Upper lobe of left lung (tissue), 6 donors: ENCODE measurements at regions not wholly inside any gene's neighbourhood (a gene's known extent, or its start where the extent isn't known, plus 50 kb on each side); places are given as distances from the start of the nearest gene placed in this dataset.
A peak's percentile ranks its signal among the peaks of the same experiment; 100 is the strongest.

Experiments
- ATAC-seq, 2 donors: fragments of 200-7000 bp; cut with Tn5 transposase; one replicate each; pipeline ENCODE4 v1.9.1; 2022; ENCODE audit warnings: mild to moderate bottlenecking in 2 of 2, moderate library complexity in 2 of 2; ENCODE audit not compliant: low FRiP score in 2 of 2
- DNase-seq, 2 donors: peaks; one replicate each; pipeline ENCODE4 v3.0.0-alpha.2; 2019 to 2020
- H3K27ac ChIP-seq, 4 donors: fragments of 200-600 bp; sonication (generic); one replicate each; pipeline ENCODE4 v1.5.1; 2016 to 2019
- H3K27me3 ChIP-seq, 4 donors: fragments of 200-600 bp; sonication (generic); one replicate each; pipeline ENCODE4 v1.5.1; 2017 to 2019
- H3K36me3 ChIP-seq, 4 donors: fragments of 200-600 bp; sonication (generic); one replicate each; pipeline ENCODE4 v1.5.1; 2016 to 2019
- H3K4me1 ChIP-seq, 4 donors: fragments of 200-600 bp; sonication (generic); one replicate each; pipeline ENCODE4 v1.5.1; 2018 to 2019
- H3K4me3 ChIP-seq, 4 donors: fragments of 200-600 bp; sonication (generic); one replicate each; pipeline ENCODE4 v1.5.1; 2017 to 2019; ENCODE audit warnings: mild to moderate bottlenecking in 2 of 4, moderate library complexity in 1 of 4
- H3K9me3 ChIP-seq, 4 donors: fragments of 200-600 bp; sonication (generic); one replicate each; pipeline ENCODE4 v1.5.1; 2018 to 2019
- EP300 ChIP-seq, 4 donors: sonication (generic); formaldehyde crosslinking; IDR thresholded peaks; one replicate each; pipeline ENCODE4 v1.5.1; 2017; ENCODE audit warnings: antibody characterized with exemption in 4 of 4, control low read depth in 2 of 4
- POLR2A ChIP-seq, 4 donors: fragments of 450-650 bp; IDR thresholded peaks; one replicate each; pipeline ENCODE4 v1.5.1; 2016 to 2017; ENCODE audit warnings: antibody characterized with exemption in 4 of 4, mild to moderate bottlenecking in 2 of 4
- POLR2AphosphoS5 ChIP-seq, 2 donors: sonication (generic); formaldehyde crosslinking; IDR thresholded peaks; one replicate each; pipeline ENCODE4 v1.5.1; 2017; ENCODE audit warnings: antibody characterized with exemption in 2 of 2
- WGBS, 2 donors: methylation state at CpG; one replicate each; pipeline ENCODE4 v1.1.5; 2017 to 2018; 5-methylcytosine and 5-hydroxymethylcytosine counted together
- TF ChIP-seq, protein P1 (sequence below), 6 experiments: fragments of 450-650 bp in 4 of 6; fragments of 200-600 bp in 2 of 6; sonication (generic) in 2 of 6; IDR thresholded peaks; one replicate each; pipeline ENCODE4 v1.5.1; 2016 to 2019; ENCODE audit warnings: antibody characterized with exemption in 6 of 6
- donor health status: DM: no; HTN: no; CAD: no; lungs with moderate emphysema.
- donor health status: DM: no; HTN: yes; CAD: no; lungs with severe emphysema.

GRCh38 chr10:33665501-33665900 lies 331.0 kb upstream of the NRP1 start:
- Histone ChIP-seq H3K36me3 (no peaks in the 10 kb centered on the region), H3K4me1 (peaks cover 7 to 14% (median 12%) of the 10 kb centered on the region in 4 donors), H3K9me3 (peaks cover 0 to 5% (median 2%) of the 10 kb centered on the region in 4 donors), H3K27ac (no peak overlapping the region), H3K27me3 (no peaks in the 10 kb centered on the region), H3K4me3 (no peak overlapping the region)
- TF ChIP-seq, protein P1, sequence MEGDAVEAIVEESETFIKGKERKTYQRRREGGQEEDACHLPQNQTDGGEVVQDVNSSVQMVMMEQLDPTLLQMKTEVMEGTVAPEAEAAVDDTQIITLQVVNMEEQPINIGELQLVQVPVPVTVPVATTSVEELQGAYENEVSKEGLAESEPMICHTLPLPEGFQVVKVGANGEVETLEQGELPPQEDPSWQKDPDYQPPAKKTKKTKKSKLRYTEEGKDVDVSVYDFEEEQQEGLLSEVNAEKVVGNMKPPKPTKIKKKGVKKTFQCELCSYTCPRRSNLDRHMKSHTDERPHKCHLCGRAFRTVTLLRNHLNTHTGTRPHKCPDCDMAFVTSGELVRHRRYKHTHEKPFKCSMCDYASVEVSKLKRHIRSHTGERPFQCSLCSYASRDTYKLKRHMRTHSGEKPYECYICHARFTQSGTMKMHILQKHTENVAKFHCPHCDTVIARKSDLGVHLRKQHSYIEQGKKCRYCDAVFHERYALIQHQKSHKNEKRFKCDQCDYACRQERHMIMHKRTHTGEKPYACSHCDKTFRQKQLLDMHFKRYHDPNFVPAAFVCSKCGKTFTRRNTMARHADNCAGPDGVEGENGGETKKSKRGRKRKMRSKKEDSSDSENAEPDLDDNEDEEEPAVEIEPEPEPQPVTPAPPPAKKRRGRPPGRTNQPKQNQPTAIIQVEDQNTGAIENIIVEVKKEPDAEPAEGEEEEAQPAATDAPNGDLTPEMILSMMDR (IDR thresholded peaks at IDR 0.05) = no peak
- TF ChIP-seq POLR2AphosphoS5 (IDR thresholded peaks at IDR 0.05) (no peak), EP300 (IDR thresholded peaks at IDR 0.05) (no peak), POLR2A (IDR thresholded peaks at IDR 0.05) (no peak)
- ATAC-seq = no peak
- no peak for DNase-seq

GRCh38 chr10:33664070-33664469 lies 329.6 kb upstream of the NRP1 start:
- Histone ChIP-seq H3K27me3 (no peaks in the 10 kb centered on the region), H3K9me3 (peaks cover 0 to 5% (median 2%) of the 10 kb centered on the region in 4 donors), H3K36me3 (no peaks in the 10 kb centered on the region), H3K27ac (no peak overlapping the region), H3K4me3 (no peak overlapping the region), H3K4me1 (peaks cover 7 to 14% (median 12%) of the 10 kb centered on the region in 4 donors)
- no peak for ATAC-seq
- WGBS, 2 donors = 87 to 96% methylated on average over 3 of the region's 3 CpGs
- DNase-seq = no peak
- TF ChIP-seq, protein P1 (IDR thresholded peaks at IDR 0.05) = no peak
- TF ChIP-seq POLR2A (IDR thresholded peaks at IDR 0.05) (no peak), POLR2AphosphoS5 (IDR thresholded peaks at IDR 0.05) (no peak), EP300 (IDR thresholded peaks at IDR 0.05) (no peak)

DNA sequence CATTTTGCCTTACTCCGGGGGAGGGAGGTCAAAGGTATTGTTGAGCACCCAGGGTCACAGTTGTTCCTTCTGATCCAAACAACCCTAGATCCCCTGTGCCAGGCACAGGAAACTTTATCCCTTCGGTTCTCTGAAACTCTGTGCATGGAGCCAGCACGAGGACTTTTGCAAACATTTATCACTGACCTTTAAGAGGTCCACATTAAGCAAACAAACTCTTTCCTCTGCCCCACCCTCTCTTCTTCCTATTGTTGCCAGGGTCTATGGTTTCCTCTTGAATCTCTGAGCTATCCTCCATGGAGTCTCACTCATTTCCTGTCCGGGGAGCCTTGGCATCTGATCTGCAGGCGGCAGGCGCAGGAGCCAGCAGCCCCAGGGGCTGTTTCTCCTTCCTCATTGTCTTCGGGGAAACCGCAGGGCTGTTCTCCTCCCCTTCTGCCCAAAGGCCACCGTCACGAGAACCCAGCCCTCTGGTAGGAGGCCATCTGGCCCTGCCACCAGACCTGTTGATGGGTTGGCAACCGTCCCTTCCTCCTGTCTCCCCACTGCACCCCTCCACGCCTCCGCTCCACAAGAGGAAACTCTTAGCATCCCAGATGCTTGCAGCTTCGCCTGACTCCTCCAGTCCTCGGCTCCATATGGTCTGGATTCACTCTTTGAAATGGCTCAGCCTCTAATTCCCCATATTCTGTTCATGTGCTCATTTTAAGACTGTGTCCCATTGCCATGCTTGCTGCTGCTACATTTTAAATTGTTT lies 327.3 kb upstream of the NRP1 start:
- Histone ChIP-seq H3K36me3 (no peaks in the 10 kb centered on the region), H3K9me3 (peaks cover 0 to 5% (median 2%) of the 10 kb centered on the region in 4 donors), H3K27ac (peak overlapping the region; percentile 6 to 67 (median 35)), H3K27me3 (no peaks in the 10 kb centered on the region), H3K4me3 (no peak overlapping the region), H3K4me1 (peaks cover 7 to 14% (median 10%) of the 10 kb centered on the region in 4 donors)
- TF ChIP-seq, protein P1 (IDR thresholded peaks at IDR 0.05) = no peak
- TF ChIP-seq POLR2AphosphoS5 (IDR thresholded peaks at IDR 0.05) = peak; percentile 49
- TF ChIP-seq POLR2A (IDR thresholded peaks at IDR 0.05) = no peak
- TF ChIP-seq EP300 (IDR thresholded peaks at IDR 0.05) = peak in 2 of 4 donors; percentile 29 to 40
- 18 to 25% methylated on average over 13 to 15 of the region's 15 CpGs for WGBS, 2 donors
- DNase-seq (peak; percentile 67 to 76), ATAC-seq (peak; percentile 83 to 91)

- no peaks in the 10 kb centered on the region for H3K27me3 ChIP-seq
- TF ChIP-seq POLR2A (IDR thresholded peaks at IDR 0.05) = no peak
- TF ChIP-seq, protein P1 (IDR thresholded peaks at IDR 0.05) = no peak
- TF ChIP-seq POLR2AphosphoS5 (IDR thresholded peaks at IDR 0.05) = no peak
- TF ChIP-seq EP300 (IDR thresholded peaks at IDR 0.05) = no peak
- peaks cover 0 to 5% (median 2%) of the 10 kb centered on the region in 4 donors for H3K9me3 ChIP-seq
- no peak overlapping the region for H3K4me3 ChIP-seq
- H3K36me3 ChIP-seq = no peaks in the 10 kb centered on the region
- ATAC-seq (no peak), DNase-seq (no peak)
- 89% methylated on average over 10 of the region's 10 CpGs for WGBS, 2 donors
- H3K27ac ChIP-seq = no peak overlapping the region
- peaks cover 6 to 14% (median 9%) of the 10 kb centered on the region in 4 donors for H3K4me1 ChIP-seq
Observed at GRCh38 chr10:33660329-33660728, 325.9 kb upstream of the NRP1 start.

DNA sequence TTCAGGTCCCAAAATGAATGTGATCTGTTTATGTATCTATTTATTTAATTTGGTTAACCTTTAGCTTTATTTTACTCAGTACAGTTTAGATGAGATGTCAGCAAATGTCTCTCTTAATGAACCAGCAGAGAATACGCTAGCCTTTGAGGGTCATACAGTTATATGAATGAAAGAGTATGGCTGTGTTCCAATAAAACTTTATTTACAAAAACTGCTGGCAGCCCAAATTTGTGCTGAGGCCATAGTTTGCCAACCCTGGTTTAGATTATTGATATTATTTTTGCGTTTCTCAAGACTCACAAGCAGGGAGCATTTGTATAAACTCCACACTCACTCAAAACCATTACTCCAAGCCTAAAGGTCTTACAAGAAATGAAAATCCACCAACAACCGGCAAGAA lies 323.4 kb upstream of the NRP1 start:
- DNase-seq = no peak
- H3K27ac ChIP-seq = no peak overlapping the region
- TF ChIP-seq, protein P1 (IDR thresholded peaks at IDR 0.05) = no peak
- TF ChIP-seq POLR2A (IDR thresholded peaks at IDR 0.05) = no peak
- peaks cover 6 to 14% (median 9%) of the 10 kb centered on the region in 4 donors for H3K4me1 ChIP-seq
- no peaks in the 10 kb centered on the region for H3K27me3 ChIP-seq
- ATAC-seq = no peak
- H3K4me3 ChIP-seq = no peak overlapping the region
- H3K9me3 ChIP-seq = no peaks in the 10 kb centered on the region
- H3K36me3 ChIP-seq = no peaks in the 10 kb centered on the region
- WGBS, 2 donors = 89 to 95% methylated on average over 3 of the region's 3 CpGs
